GM21447 (cell line): ENCODE measurements at regions not wholly inside any gene's neighbourhood (a gene's known extent, or its start where the extent isn't known, plus 50 kb on each side); places are given as distances from the start of the nearest gene placed in this dataset.
"Not testable (repeated sequence)": the region's sequence is repeated elsewhere in the genome, so short reads cannot be mapped to it uniquely, and the experiment has no call there.

Experiments used
- ATAC-seq: cut with Tn5 transposase; IDR thresholded peaks from one replicate; pipeline ENCODE4 v1.9.1; 2021; ENCODE audit not compliant: unreplicated experiment

DNA sequence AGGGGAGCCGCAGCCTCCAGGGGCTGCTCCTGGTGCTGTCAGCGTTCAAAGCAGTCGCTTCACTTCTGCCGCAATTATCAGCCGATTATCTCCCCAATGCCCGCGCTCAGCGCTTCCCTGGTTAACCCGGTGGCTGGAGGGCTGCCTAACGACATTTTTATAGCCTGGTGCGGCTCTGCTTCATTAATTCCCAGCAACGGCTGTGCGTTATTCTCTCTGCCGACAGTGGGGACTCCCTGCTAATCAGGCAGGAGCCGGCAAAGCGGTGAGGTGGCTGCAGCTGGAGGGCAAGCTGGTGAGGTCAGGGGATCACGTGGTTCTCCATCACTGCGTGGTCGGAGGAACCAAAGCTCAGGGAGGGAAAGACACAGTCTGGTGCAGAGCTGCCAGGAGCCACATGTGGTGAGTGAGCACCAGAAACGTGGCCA lies 62.9 kb downstream of the GLRX5 start:
- peak; percentile 70 for ATAC-seq

DNA sequence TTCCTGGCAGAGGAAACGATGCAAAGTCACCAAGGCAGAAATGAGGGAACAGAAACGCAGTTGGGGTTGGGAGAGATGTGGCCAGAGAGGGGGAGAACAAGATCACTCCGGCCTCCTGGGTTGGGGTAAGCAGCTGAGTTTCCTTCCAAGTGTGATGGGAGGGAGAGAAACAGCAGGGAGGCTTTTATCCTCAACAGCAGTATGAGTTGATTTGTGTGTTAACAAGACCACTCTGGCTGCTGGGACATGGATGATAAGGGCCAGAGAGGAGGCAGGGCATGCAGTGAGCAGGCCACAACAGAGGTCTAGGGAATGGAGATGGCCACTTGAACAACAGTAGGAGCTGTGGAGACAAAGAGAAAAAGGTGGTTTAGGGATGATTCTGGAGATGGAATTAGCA lies 66.8 kb downstream of the GLRX5 start:
- ATAC-seq, result no peak

DNA sequence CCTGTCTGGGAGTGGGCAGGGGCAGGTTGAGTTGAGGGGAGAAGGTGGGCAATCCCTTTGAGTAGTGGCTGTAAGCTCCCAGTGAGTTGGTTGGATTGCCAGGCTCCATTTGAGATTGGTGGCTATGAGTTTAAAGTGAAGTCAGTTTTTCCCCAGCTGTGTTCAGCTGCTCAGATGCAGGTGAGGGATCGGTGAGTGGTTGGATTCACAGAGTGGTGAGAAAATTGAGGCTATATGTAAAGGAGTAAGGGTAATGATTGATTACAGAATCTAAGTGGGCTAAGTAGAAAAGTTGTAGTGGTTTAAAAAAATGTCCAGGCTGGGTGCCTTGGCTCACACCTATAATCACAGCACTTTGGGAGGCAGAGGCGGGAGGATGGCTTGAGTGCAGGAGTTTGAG lies 68.6 kb downstream of the GLRX5 start:
- no peak for ATAC-seq

DNA sequence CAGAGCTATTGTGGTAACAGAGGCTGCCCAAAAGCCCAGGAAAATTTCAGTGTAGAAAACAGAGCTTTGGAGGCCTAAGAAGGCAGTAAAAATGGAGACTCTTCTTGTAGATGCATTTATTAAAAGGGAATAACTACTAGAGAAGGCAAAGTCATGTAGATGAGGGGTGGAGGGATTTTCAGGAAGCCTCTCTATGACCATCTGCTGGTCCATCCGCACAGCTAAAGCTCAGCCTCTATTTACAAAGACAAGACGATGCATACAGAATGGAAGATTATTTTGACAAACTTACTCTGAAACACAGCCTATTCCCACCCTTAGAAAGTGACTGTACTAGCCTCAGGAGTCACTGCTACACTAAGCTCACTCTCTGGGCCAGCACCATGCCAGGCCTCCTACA lies 71.4 kb downstream of the GLRX5 start:
- no peak for ATAC-seq

DNA sequence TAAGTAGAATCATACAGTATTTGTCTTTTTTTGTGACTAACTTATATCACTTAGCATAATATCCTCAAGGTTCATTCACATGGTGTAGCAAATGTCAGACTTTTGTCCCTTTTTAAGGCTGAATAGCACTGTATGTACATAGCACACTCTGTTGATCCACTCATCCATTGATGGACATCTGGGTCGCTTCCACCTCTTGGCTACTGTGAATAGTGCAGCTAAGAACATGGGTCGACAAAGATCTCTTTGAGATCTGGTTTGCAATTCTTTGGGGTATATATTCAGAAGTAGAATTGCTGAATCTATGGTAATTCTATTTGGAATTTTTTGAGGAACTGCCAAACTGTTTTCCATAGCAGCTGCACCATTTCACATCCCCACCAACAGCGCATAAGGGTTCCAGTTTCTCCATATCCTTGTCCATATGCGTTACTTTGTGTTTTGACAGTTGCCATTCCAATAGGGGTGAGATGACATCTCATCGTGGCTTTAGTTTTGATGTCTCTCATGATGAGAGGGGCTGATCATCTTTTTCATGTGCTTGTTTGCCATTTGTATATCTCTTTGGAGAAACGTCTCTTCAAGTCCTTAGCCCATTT lies 73.9 kb downstream of the GLRX5 start:
- no peak for ATAC-seq

GRCh38 chr14:95609398-95609990 lies 74.6 kb downstream of the GLRX5 start:
- ATAC-seq, result no peak

GRCh38 chr14:95611293-95611880 lies 74.8 kb upstream of the TCL1B start:
- no peak for ATAC-seq

DNA sequence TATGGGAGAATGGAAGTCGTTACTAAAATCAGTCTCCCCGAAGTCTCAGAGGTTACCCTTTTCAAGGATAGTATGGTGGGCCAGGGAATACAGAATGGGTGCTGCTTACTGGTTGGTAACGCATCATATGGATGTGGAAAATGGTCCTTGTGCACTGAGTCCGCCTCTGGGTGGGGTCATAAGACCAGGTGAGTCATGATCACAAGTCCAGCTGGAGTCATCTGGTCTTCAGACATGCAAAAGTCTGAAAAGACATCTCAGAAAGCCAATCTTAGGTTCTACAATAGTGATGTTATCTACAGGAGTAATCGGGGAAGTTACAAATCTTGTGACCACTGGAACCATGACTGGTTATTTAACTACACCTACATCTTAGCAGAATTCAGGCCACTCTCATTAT lies 71.9 kb upstream of the TCL1B start:
- ATAC-seq, result no peak

DNA sequence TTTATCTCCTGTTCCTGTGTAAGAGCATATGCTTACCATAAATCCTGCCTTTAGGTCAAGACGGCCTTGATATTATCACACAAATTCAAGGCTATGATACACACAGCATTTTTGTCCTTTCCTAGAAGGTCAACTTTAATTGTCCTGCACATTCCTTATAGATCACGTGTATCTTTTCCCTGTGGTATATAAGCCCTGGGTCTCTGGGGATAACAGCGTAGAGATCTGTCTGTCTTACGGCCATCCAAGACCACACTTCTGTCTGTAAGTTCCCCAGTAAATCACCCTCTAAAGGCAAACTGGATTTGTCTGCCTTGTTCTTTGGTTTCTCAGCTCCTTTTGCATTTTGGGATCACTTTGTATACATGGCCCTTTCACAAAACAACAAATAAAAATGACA lies 69.5 kb upstream of the TCL1B start:
- ATAC-seq, result no peak

- ATAC-seq, result no peak
Measured at GRCh38 chr14:95619785-95620417, 66.3 kb upstream of the TCL1B start.

- no peak for ATAC-seq
Measured at GRCh38 chr14:95620659-95621059, 65.6 kb upstream of the TCL1B start.

DNA sequence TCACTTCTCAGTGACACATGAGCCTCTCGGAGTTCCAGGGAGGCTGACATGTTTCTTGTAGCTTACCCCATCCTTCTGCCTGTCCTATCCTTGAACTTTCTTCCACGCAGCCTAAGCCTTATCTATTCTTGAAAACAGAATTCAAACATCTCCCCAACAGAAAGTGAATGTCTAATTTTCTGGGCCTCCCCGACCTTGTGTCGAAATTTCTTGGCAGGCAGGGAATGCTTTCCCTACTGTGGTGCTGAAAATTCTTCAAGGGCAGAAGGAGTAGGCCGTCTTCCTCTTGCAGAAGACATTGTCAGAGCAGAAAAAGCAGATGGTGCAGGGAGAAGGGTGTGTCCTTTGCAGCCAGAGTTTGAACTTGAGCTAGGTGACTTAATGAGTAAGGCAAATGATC lies 63.0 kb upstream of the TCL1B start:
- ATAC-seq, result no peak

- not testable (repeated sequence) for ATAC-seq
Measured at GRCh38 chr14:95625710-95626109, 60.5 kb upstream of the TCL1B start.

DNA sequence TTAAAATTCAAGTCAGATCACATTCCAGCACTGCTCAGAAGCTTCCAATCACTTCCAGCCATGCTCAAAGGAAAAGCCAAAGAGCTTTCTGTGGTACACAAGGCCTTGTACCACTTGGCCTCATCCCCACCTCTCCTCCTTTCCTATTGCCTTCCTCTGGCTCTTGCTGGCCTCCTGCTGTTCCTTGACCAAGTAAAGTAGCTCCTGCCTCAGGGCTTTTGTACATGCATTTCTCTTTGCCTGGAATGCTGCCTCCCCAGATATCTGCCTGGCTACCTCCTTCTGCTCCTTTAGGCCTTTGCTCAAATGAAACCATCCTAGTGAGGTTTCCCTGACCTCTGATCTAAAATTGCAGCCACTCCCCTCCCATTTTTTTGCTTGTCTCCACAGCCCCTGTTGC lies 51.2 kb upstream of the TCL1B start:
- no peak for ATAC-seq
